Mammary epithelial cell (primary cell): ENCODE measurements at regions not wholly inside any gene's neighbourhood (a gene's known extent, or its start where the extent isn't known, plus 50 kb on each side); places are given as distances from the start of the nearest gene placed in this dataset.

Experiments
- CTCF ChIP-seq, 2 donors: IDR thresholded peaks in 1 of 2; conservative IDR thresholded peaks in 1 of 2; 2 replicates each; pipeline ENCODE4 v1.5.1; 2011 to 2012; ENCODE audit warnings: inconsistent platforms in 2 of 2, low read length in 2 of 2, mild to moderate bottlenecking in 2 of 2, control low read depth in 1 of 2, low read depth in 1 of 2; ENCODE audit not compliant: insufficient read depth in 1 of 2; ENCODE audit errors: extremely low read depth in 1 of 2
- EZH2 ChIP-seq: IDR thresholded peaks from 2 replicates; pipeline ENCODE4 v1.6.1; 2012; ENCODE audit warnings: low read length, inconsistent platforms, borderline replicate concordance

GRCh38 chr3:83140983-83141382 lies 1379.5 kb upstream of the GBE1 start:
- TF ChIP-seq CTCF (conservative IDR thresholded peaks at IDR 0.05 in 1 of 2, IDR thresholded peaks at IDR 0.05 in 1 of 2; ENCODE audit: extremely low read depth in 1 of 2, insufficient read depth in 1 of 2, low read depth in 1 of 2, low read length in 2 of 2): no peak
- TF ChIP-seq EZH2: no peak
